Endothelial cell of umbilical vein (primary cell): ENCODE measurements at regions not wholly inside any gene's neighbourhood (a gene's known extent, or its start where the extent isn't known, plus 50 kb on each side); places are given as distances from the start of the nearest gene placed in this dataset.

Experiments used
- CTCF ChIP-seq, 2 donors: IDR thresholded peaks; 1 replicate in 1 of 2; 2 replicates in 1 of 2; pipeline ENCODE4 v1.5.1; 2011; ENCODE audit warnings: low read length in 2 of 2, mild to moderate bottlenecking in 2 of 2, moderate library complexity in 2 of 2, control low read depth in 1 of 2, inconsistent platforms in 1 of 2, low read depth in 1 of 2; ENCODE audit not compliant: insufficient read depth in 1 of 2; ENCODE audit errors: extremely low read depth in 1 of 2
- EZH2 ChIP-seq: IDR thresholded peaks from 2 replicates; pipeline ENCODE4 v1.6.1; 2012; ENCODE audit warnings: borderline replicate concordance, low read depth, mild to moderate bottlenecking, moderate library complexity, low read length, inconsistent platforms; ENCODE audit not compliant: severe bottlenecking
- FOS ChIP-seq: IDR thresholded peaks from 2 replicates; pipeline ENCODE4 v1.6.1; 2011; ENCODE audit warnings: mild to moderate bottlenecking, low read length, moderate library complexity, borderline replicate concordance; ENCODE audit not compliant: insufficient read depth
- JUN ChIP-seq: IDR thresholded peaks from 2 replicates; pipeline ENCODE4 v1.6.1; 2011; ENCODE audit warnings: borderline replicate concordance, low read depth; ENCODE audit not compliant: insufficient read length, insufficient read depth
- MAX ChIP-seq: IDR thresholded peaks from 2 replicates; pipeline ENCODE4 v1.6.1; 2011; ENCODE audit not compliant: insufficient read depth, insufficient read length
- MYC ChIP-seq: IDR thresholded peaks from one replicate; pipeline ENCODE4 v1.6.1; 2011; ENCODE audit warnings: mild to moderate bottlenecking, low read depth, low read length
- POLR2A ChIP-seq: IDR thresholded peaks from 2 replicates; pipeline ENCODE4 v1.6.1; 2012; ENCODE audit warnings: low read depth, mild to moderate bottlenecking, control low read depth, low read length
- POLR2AphosphoS5 ChIP-seq: IDR thresholded peaks from 2 replicates; pipeline ENCODE4 v1.6.1; 2012; ENCODE audit warnings: low read depth, mild to moderate bottlenecking, control low read depth, low read length, moderate library complexity; ENCODE audit not compliant: insufficient read depth

GRCh38 chr2:210956101-210956500 is 399.7 kb downstream of the CPS1 start:
- no peak for TF ChIP-seq CTCF (IDR thresholded peaks at IDR 0.05; ENCODE audit: extremely low read depth in 1 of 2, insufficient read depth in 1 of 2, low read depth in 1 of 2, low read length in 2 of 2)
- TF ChIP-seq EZH2, result no peak
- no peak for TF ChIP-seq POLR2A
- TF ChIP-seq MAX, result no peak
- no peak for TF ChIP-seq POLR2AphosphoS5
- no peak for TF ChIP-seq FOS
- TF ChIP-seq JUN, result no peak
- TF ChIP-seq MYC, result no peak
